Duodenal mucosa (tissue), 2 donors: ENCODE measurements at regions not wholly inside any gene's neighbourhood (a gene's known extent, or its start where the extent isn't known, plus 50 kb on each side); places are given as distances from the start of the nearest gene placed in this dataset.

Experiments used
- H3K27ac ChIP-seq: one replicate; pipeline ENCODE4 v1.7.0; 2013; ENCODE audit warnings: low read depth, low read length
- H3K27me3 ChIP-seq, 2 donors: one replicate each; pipeline ENCODE4 v1.7.0; 2013; ENCODE audit warnings: low read length in 2 of 2, control low read depth in 1 of 2; ENCODE audit not compliant: insufficient read depth in 2 of 2, control insufficient read depth in 1 of 2
- H3K36me3 ChIP-seq, 2 donors: one replicate each; pipeline ENCODE4 v1.7.0; 2013; ENCODE audit warnings: low read length in 2 of 2, control low read depth in 1 of 2; ENCODE audit not compliant: insufficient read depth in 2 of 2, control insufficient read depth in 1 of 2
- H3K4me1 ChIP-seq, 2 donors: one replicate each; pipeline ENCODE4 v1.7.0; 2013; ENCODE audit warnings: low read length in 2 of 2, control low read depth in 1 of 2; ENCODE audit not compliant: insufficient read depth in 2 of 2, control insufficient read depth in 1 of 2
- H3K4me3 ChIP-seq, 2 donors: one replicate each; pipeline ENCODE4 v1.7.0; 2013; ENCODE audit warnings: low read length in 2 of 2, low read depth in 1 of 2
- H3K9ac ChIP-seq, 2 donors: one replicate each; pipeline ENCODE4 v1.7.0; 2013; ENCODE audit warnings: low read length in 2 of 2, low read depth in 1 of 2
- H3K9me3 ChIP-seq, 2 donors: one replicate each; pipeline ENCODE4 v1.7.0; 2013; ENCODE audit warnings: low read length in 2 of 2, control low read depth in 1 of 2; ENCODE audit not compliant: control insufficient read depth in 1 of 2

DNA sequence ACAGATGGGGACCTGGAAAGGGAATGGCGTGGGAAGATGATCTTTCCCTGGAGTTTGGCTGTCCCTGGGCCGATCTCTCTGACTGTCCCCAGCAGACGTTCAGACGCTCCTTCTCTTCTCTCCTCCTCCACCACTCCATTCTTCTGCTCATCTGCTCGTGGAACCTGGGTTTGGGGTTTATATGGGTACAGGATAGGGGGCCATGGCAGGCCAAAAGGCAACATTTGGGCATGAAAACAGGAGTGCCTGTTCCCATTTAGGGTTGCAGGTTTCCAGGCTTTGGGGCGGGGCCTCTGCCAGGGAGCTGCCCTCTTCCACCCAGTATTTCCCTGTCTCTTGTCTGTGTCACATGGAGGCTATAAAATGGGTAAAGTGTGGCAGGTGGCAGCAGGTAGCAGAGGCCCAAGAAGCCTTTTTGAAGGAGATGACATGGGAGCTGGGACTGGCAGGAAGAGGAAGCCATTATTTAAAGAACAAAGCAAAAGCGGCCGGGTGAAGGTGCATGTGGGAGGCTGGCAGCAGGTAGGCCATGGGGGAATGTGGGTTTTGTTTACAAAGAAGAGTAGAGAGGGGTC is 203.7 kb downstream of the BMP7 start:
- Histone ChIP-seq H3K4me3 (no peak overlapping the region), H3K27me3 (peaks cover 12% of the 10 kb centered on the region in 2 donors), H3K9me3 (no peaks in the 10 kb centered on the region), H3K4me1 (no peaks in the 10 kb centered on the region), H3K9ac (no peak overlapping the region), H3K27ac (no peak overlapping the region), H3K36me3 (no peaks in the 10 kb centered on the region)

- Histone ChIP-seq H3K27ac (no peak overlapping the region), H3K4me1 (no peaks in the 10 kb centered on the region), H3K27me3 (peaks cover 12 to 16% of the 10 kb centered on the region in 2 donors), H3K9ac (no peak overlapping the region), H3K9me3 (no peaks in the 10 kb centered on the region), H3K4me3 (no peak overlapping the region), H3K36me3 (no peaks in the 10 kb centered on the region)
These were observed 201.6 kb downstream of the BMP7 start for GRCh38 chr20:57064836-57065235.

DNA sequence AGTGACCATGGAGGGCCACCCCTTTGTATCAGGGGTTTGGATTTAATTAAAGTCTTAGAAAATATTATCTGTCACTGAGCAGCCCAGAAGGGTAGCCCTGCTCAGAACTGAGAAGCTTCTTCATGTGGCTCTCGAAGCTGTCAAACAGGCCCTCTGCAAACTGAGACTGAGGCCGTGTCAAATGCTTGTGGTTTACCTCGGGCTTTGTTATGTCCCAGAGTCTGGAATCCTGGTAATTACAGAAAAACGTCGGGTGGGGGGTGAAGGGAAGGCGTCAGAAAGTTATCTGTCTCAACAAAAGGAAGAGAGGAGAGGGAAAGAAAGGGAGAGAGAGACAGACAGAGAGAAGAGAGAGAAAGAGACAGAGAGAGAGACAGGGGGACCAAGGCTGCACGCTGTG is 200.8 kb downstream of the BMP7 start:
- H3K4me1 ChIP-seq = no peaks in the 10 kb centered on the region
- H3K27me3 ChIP-seq = peaks cover 15 to 16% of the 10 kb centered on the region in 2 donors
- no peak overlapping the region for H3K9ac ChIP-seq
- no peaks in the 10 kb centered on the region for H3K9me3 ChIP-seq
- no peak overlapping the region for H3K27ac ChIP-seq
- no peaks in the 10 kb centered on the region for H3K36me3 ChIP-seq
- H3K4me3 ChIP-seq = no peak overlapping the region

DNA sequence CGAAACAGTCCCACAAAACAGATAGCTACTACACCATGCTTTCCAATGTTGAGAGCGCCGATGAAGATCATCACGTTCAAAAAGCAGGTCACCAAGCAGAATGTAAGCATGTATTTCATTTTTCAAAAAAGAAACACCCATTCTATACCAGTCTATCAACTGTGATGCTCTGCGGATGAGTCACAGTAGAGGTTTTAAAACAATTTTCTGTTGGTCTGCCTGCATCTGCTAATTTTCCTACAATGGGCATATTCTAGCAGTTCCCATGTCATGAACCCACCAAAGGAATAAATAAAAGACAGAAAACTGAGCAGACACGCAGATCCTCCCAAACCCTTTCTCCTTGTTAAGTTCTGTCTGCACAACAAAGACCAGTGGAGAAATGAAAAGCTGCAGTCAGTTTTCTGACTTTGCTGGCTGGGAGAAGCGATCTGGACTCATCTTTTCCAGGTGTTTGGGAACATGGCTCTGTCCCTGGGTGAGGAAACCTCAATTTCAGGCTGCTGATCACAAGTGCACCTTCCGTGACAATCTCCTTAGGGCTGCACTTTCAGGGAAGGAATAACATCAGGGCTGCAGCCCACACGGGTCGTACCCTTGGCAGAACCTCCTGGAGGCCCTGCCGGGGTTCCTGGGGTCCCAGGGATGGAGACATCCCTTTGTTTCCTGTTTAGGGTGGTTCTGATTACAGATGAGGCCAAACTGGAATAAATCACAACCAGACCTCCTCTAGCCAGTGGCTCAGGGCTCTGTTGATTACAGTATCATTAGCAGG is 200.1 kb downstream of the BMP7 start:
- Histone ChIP-seq H3K27ac (no peak overlapping the region), H3K9ac (no peak overlapping the region), H3K9me3 (no peaks in the 10 kb centered on the region), H3K36me3 (no peaks in the 10 kb centered on the region), H3K4me3 (no peak overlapping the region), H3K27me3 (peaks cover 16 to 18% of the 10 kb centered on the region in 2 donors), H3K4me1 (no peaks in the 10 kb centered on the region)

DNA sequence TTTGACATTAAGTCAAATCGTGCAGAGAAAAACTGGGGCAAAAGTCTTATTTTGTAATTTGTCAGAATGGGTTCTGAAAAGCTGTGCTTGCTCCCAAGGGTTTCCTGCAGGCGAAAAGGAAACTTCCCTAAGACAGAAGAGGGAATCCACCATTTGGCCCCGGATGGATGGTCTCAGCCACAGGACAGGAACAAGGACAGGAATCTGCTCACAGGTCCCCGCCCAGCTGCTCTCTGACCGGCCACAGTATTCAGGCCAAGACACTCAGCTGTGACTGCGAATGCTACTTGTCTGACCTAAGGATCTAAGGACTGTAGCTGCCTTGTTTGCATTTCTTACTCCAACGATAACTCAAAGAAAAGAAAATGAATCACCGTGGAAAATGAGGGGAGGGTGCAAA is 197.0 kb downstream of the BMP7 start:
- Histone ChIP-seq H3K9ac (no peak overlapping the region), H3K36me3 (no peaks in the 10 kb centered on the region), H3K27ac (no peak overlapping the region), H3K4me1 (no peaks in the 10 kb centered on the region), H3K4me3 (no peak overlapping the region), H3K27me3 (peaks cover 34 to 36% of the 10 kb centered on the region in 2 donors), H3K9me3 (no peaks in the 10 kb centered on the region)

DNA sequence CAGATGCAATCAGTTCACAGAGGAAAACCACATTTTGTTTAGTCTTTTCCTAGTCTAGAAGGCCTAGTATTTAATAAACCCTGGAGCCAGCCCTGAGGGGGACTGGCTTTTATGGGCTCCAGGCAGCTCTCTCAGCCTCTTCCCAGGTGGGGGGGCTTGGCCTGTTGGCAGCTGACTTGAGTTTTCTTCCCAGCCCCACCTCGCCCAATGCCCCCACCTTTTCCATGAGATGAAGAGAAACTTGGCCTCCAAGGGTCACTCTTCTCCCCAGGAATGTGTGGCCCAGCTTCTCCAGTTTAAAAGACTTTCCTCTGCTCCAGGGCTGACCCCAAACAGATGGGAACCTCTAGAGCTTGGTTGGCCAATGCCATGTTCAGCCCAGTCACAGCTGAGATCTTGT is 196.1 kb downstream of the BMP7 start:
- H3K4me3 ChIP-seq = no peak overlapping the region
- H3K9ac ChIP-seq = no peak overlapping the region
- H3K36me3 ChIP-seq = no peaks in the 10 kb centered on the region
- H3K4me1 ChIP-seq = no peaks in the 10 kb centered on the region
- peaks cover 30 to 40% of the 10 kb centered on the region in 2 donors for H3K27me3 ChIP-seq
- no peak overlapping the region for H3K27ac ChIP-seq
- H3K9me3 ChIP-seq = no peaks in the 10 kb centered on the region

- Histone ChIP-seq H3K4me1 (no peaks in the 10 kb centered on the region), H3K4me3 (no peak overlapping the region), H3K9me3 (no peaks in the 10 kb centered on the region), H3K9ac (no peak overlapping the region), H3K36me3 (no peaks in the 10 kb centered on the region), H3K27ac (no peak overlapping the region), H3K27me3 (peaks cover 23 to 37% of the 10 kb centered on the region in 2 donors)
These were observed 195.1 kb downstream of the BMP7 start for GRCh38 chr20:57071283-57071731.

GRCh38 chr20:57071954-57072583 is 194.4 kb downstream of the BMP7 start:
- Histone ChIP-seq H3K9ac (no peak overlapping the region), H3K27me3 (peaks cover 22 to 34% of the 10 kb centered on the region in 2 donors), H3K4me3 (no peak overlapping the region)

DNA sequence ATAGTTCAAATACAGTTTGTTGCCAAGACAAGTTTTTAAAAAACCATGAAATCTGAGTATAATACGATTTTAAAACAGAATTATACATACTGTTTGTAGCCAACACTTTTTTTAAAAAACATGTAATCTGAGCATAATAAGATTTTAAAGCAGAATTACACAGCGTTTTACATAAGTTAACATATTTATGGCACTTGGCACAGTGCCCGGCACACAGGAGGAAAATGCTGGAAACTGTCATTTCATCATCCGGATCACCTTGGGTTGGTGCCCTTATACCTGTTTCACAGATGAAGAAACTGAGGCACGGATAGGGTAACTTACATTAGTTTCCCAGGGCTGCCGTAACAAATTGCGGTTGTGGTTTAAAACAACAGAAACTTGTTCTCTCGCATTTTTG is 193.0 kb downstream of the BMP7 start:
- peaks cover 0 to 4% of the 10 kb centered on the region in 2 donors for H3K9me3 ChIP-seq
- H3K4me1 ChIP-seq = no peaks in the 10 kb centered on the region
- H3K9ac ChIP-seq = no peak overlapping the region
- H3K4me3 ChIP-seq = no peak overlapping the region
- peaks cover 22 to 34% of the 10 kb centered on the region in 2 donors for H3K27me3 ChIP-seq
- no peaks in the 10 kb centered on the region for H3K36me3 ChIP-seq
- no peak overlapping the region for H3K27ac ChIP-seq

More at GRCh38 chr20:57071954-57072583, 194.4 kb downstream of the BMP7 start:
- H3K27ac ChIP-seq = no peak overlapping the region
- H3K9me3 ChIP-seq = no peaks in the 10 kb centered on the region
- H3K4me1 ChIP-seq = no peaks in the 10 kb centered on the region
- H3K36me3 ChIP-seq = no peaks in the 10 kb centered on the region

GRCh38 chr20:57074386-57074785 is 192.1 kb downstream of the BMP7 start:
- H3K4me3 ChIP-seq = no peak overlapping the region
- no peak overlapping the region for H3K9ac ChIP-seq
- no peaks in the 10 kb centered on the region for H3K4me1 ChIP-seq
- peaks cover 22 to 34% of the 10 kb centered on the region in 2 donors for H3K27me3 ChIP-seq
- H3K27ac ChIP-seq = no peak overlapping the region
- H3K9me3 ChIP-seq = peaks cover 4 to 6% of the 10 kb centered on the region in 2 donors
- no peaks in the 10 kb centered on the region for H3K36me3 ChIP-seq
